Adrenal gland (tissue), 5 donors: ENCODE measurements at regions not wholly inside any gene's neighbourhood (a gene's known extent, or its start where the extent isn't known, plus 50 kb on each side); places are given as distances from the start of the nearest gene placed in this dataset.

Experiments
- CTCF ChIP-seq, 6 experiments: fragments of 450-650 bp in 4 of 6; fragments of 200-600 bp in 2 of 6; sonication (generic) in 1 of 6; IDR thresholded peaks; 1 replicate in 5 of 6; 2 replicates in 1 of 6; pipeline versions ENCODE4 v1.5.1 to v1.8.0; 2016 to 2021; ENCODE audit warnings: antibody characterized with exemption in 6 of 6, mild to moderate bottlenecking in 2 of 6, moderate library complexity in 1 of 6
- POLR2A ChIP-seq, 2 donors: fragments of 450-650 bp; IDR thresholded peaks; one replicate each; pipeline ENCODE4 v1.6.1; 2017; ENCODE audit warnings: antibody characterized with exemption in 2 of 2, mild to moderate bottlenecking in 2 of 2, moderate library complexity in 1 of 2
- donor health status: DM: no; HTN: no; CAD: no.

DNA sequence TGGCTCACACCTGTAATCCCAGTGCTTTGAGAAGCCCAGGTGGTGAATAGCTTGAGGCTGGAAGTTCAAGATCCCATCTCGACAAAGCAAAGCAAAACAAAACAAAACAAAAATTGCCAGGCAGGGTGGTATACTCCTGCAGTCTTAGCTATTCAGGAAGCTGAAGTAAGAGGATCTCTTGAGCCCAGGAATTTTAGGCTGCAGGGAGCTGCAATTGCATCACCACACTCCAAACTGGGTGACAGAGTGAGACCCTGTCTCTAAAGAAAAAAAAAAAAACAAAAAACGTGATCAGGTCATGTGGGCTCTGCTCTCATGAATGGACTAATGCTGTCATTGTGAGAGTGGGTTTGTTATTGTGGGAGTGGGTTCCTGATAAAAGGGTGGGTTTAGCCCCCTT lies 409.1 kb downstream of the NPIPA7 start:
- TF ChIP-seq CTCF (IDR thresholded peaks at IDR 0.05) (no peak), POLR2A (IDR thresholded peaks at IDR 0.05) (no peak)
